GM21360 (cell line): ENCODE measurements at regions not wholly inside any gene's neighbourhood (a gene's known extent, or its start where the extent isn't known, plus 50 kb on each side); places are given as distances from the start of the nearest gene placed in this dataset.
"Not testable (repeated sequence)": the region's sequence is repeated elsewhere in the genome, so short reads cannot be mapped to it uniquely, and the experiment has no call there.

Experiments used
- ATAC-seq: cut with Tn5 transposase; IDR thresholded peaks from one replicate; pipeline ENCODE4 v1.9.1; 2021; ENCODE audit warnings: mild to moderate bottlenecking, moderate library complexity; ENCODE audit not compliant: unreplicated experiment

- ATAC-seq = no peak
Observed at GRCh38 chr1:198967566-198967965, 328.7 kb downstream of the PTPRC start.

- ATAC-seq = no peak
Observed at GRCh38 chr1:198968866-198969265, 330.0 kb downstream of the PTPRC start.

DNA sequence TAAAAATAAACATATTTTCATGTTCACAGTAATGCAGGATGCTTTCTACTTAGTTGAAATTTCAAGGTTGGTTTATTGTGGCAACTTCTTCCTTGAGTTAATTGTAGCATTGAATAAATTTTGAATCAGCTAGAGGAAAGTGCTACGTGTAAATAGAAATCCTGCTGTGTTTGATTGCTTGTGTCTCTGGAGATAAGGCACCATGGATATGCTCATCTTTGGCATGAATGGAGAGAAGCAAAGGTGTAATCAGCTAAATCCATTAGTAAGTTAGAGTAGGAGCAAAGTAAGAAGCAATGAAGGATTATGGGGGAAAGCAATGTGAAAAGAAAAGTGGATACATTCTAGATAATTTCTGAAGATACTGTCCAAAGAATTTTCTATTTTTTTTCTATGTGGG lies 331.1 kb downstream of the PTPRC start:
- no peak for ATAC-seq

DNA sequence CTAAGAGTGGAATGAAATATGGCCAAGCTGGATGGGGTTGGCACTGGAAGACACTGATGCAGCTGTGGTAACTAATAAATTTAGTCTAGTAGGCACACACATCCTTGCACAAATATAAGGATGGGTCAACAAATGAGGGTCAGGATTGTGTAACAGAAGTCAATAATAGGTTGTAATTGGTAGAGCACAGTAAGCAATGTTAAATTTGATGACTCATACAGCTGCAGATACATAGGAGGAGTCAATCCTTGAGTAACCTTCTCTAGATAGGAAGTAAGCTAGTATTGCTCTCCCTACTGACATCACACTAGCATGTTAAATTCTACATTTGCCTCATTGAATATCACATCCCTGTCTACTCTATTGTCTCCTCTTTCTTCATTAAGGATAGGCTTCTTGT lies 332.1 kb downstream of the PTPRC start:
- no peak for ATAC-seq

DNA sequence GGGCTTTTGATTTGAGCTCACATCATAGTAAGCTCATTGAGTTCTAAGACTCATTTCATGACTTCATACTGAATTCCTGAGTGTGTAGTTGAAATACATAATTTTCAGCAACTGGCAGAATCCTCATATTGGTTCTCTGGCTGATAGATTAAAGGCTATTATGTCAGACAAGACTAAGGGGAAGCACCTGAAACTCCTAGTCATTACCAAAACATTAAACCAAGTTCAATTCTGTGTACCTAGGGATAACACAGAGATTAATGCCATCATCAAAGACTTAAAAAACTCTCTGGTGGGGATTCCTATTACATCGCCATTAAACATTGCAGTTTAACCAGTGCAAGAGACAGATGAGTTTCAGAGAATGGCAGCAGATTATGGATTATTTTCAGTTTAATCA lies 339.1 kb downstream of the PTPRC start:
- ATAC-seq = no peak

- ATAC-seq = no peak
Observed at GRCh38 chr1:198978523-198978922, 339.7 kb downstream of the PTPRC start.

- ATAC-seq = no peak
Observed at GRCh38 chr1:198986036-198986435, 347.2 kb downstream of the PTPRC start.

GRCh38 chr1:198986442-198986841 lies 347.6 kb downstream of the PTPRC start:
- no peak for ATAC-seq

GRCh38 chr1:199002661-199003060 lies 363.8 kb downstream of the PTPRC start:
- ATAC-seq = no peak

DNA sequence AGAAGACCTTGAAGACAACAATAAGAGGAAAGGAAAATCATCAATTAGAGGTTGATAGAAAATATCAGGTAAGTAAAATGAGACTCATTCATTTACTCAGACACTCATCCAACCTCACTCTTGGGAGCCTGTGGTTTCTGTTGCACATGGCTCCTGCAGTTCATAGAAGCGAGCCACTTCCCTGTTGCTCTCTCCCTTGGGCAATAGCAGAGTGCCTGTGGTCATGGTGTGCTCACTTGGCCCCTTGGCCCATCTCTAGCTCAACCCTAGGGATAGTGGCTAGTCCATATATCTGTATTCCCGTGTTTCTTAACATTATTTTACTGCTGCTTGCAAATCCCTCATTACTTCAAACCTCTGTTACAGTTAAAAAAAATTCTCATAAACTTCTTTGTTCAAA lies 368.6 kb downstream of the PTPRC start:
- no peak for ATAC-seq

DNA sequence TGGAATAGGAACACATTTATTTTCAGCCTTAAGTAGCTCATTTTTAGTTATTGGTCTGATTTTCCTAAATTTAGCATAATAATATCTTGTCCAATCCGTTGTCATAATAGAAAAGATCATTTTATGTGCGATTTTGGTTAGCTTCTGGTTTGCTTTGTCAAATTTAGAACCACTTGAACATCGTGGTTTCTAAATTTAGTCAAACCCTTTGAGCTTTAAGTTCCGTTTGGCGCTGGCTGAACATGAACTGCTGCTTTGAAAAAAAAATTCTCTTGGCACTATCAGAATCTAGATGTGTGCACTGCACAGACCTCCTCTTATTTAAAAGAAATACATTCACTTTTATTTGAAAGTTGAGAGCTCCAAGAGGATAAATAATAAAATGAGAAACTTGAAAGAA lies 370.6 kb downstream of the PTPRC start:
- no peak for ATAC-seq

DNA sequence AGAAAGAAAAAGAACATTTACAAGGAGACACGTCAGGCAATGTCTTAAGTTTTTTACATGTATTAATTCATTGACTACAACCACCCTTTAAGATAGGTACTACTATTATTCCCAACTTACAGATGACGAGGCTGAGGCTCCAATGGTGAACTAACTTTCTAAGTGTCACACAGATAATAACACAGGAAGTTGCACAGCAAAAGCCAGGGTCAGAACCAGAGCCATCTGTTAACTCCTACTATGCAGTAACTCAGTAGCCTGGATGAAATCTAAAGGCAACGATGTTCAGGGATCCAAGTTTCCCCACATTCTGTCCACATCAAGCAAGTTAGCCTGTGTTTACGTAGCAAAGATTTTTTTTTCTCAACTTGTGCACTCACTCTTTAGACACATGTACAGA lies 371.7 kb downstream of the PTPRC start:
- no peak for ATAC-seq

DNA sequence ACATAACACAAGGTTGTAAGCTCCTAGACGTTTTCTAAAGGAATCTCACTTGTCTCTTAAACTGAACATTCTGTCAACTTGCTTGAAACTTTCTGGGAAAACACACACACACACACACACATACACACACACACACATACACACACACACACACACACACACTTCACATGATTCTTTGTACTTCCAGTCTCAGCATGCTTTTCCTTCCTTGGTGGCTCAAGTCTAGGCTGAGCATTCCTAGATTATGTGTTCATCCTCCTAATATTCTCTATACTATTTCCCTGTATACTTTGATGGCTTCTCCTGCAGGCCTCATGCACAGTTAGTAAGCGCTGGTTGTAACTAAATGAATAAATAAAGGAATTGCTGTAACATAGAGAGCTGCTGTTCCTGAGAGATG lies 372.1 kb downstream of the PTPRC start:
- ATAC-seq = no peak

- no peak for ATAC-seq
Observed at GRCh38 chr1:199015799-199016198, 377.0 kb downstream of the PTPRC start.

- no peak for ATAC-seq
Observed at GRCh38 chr1:199018471-199019135, 379.8 kb downstream of the PTPRC start.

- no peak for ATAC-seq
Observed at GRCh38 chr1:199020051-199020450, 381.2 kb downstream of the PTPRC start.

DNA sequence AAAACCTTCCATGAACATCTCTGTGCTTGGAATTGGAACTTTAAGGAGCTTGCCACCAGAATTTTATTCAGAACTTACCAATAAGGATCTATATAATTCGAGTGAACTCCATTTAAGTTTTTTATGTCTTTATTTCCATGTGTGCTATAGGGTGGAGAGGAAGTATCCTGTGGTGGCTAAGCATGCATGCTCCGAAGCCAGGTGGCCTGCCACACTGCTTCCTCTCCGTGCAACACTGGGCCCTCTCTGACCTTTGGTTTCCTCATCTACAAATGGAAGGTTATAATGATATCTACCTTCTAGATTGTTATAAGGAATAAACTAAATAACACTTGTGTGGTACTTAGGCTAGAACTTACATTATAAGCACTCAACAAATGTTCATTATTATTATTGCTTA lies 382.1 kb downstream of the PTPRC start:
- ATAC-seq = no peak

DNA sequence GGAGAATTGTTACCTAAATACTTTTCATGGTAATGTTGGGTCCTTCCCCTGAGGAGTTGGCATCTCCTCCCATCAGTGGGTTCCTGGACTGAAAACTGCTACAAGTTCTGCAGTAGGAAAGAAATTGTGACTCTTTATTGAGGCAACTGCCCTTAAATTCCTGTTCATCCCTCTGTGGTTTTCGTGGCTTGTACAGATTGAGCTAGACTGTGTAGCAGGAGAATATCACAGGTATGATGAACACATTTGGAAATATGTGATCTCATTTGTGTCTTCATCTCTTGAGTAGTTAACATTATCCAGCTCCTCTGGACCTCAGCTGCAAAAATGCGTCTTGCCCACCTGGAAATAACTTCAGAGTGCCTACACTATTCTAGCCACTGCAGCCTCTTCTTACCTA lies 390.6 kb downstream of the PTPRC start:
- no peak for ATAC-seq

DNA sequence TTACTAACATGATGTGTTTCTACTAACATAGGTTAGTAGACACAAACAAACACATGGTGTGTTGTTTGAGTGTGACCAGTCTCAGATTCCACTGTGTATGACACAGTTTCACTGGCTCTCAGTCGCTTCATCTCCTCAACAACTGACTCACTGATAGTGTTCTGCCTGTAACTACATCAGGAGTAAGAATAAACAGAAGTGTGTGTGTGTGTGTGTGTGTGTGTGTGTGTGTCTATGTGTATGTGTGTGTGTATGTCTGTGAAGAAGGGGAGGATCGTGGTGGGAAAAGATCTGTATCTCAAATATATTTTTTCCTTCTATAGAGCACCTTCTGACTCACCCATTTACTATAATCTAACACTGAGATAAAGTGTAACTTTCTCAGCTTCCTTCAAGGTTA lies 391.0 kb downstream of the PTPRC start:
- no peak for ATAC-seq

GRCh38 chr1:199030541-199030940 lies 391.7 kb downstream of the PTPRC start:
- not testable (repeated sequence) for ATAC-seq

- ATAC-seq = not testable (repeated sequence)
Observed at GRCh38 chr1:199031170-199031569, 392.3 kb downstream of the PTPRC start.

- ATAC-seq = not testable (repeated sequence)
Observed at GRCh38 chr1:199032479-199032878, 393.6 kb downstream of the PTPRC start.

GRCh38 chr1:199033661-199034060 lies 394.8 kb downstream of the PTPRC start:
- no peak for ATAC-seq
